ENCODE measurements at regions not wholly inside any gene's neighbourhood (a gene's known extent, or its start where the extent isn't known, plus 50 kb on each side); places are given as distances from the start of the nearest gene placed in this dataset.

DNA sequence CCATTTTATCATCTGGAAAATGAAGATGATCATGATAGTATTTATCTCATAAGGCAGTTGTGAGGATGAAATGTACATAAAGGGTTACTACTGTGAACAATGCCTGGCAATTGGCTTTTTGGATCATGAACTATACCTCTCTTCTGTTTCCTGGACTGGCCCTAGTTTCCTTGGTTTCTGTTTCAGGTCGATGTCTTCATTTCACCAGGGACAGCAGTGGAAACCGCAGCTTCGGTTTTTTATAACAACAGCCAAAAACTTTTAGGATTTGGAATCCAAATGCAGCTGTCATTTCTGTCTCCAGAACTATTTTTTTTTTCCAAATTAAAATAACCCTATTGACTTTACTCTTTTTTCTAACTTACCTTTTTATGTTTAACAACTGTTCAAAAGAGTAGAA, 425.1 kb downstream of the RND3 start:
- TF ChIP-seq CTCF (IDR thresholded peaks at IDR 0.05) (no peak), POLR2AphosphoS5 (IDR thresholded peaks at IDR 0.05; ENCODE audit: low read depth, low read length) (no peak), REST (IDR thresholded peaks at IDR 0.05; ENCODE audit: insufficient read depth in 1 of 2, low read depth in 2 of 2, low read length in 1 of 2) (no peak), TCF7L2 (IDR thresholded peaks at IDR 0.05; ENCODE audit: low read depth, low read length) (no peak)
